ENCODE measurements at regions not wholly inside any gene's neighbourhood (a gene's known extent, or its start where the extent isn't known, plus 50 kb on each side); places are given as distances from the start of the nearest gene placed in this dataset.

- TF ChIP-seq POLR2AphosphoS5 (IDR thresholded peaks at IDR 0.05) (no peak), POLR2A (IDR thresholded peaks at IDR 0.05) (no peak)
- TF ChIP-seq, protein P1, sequence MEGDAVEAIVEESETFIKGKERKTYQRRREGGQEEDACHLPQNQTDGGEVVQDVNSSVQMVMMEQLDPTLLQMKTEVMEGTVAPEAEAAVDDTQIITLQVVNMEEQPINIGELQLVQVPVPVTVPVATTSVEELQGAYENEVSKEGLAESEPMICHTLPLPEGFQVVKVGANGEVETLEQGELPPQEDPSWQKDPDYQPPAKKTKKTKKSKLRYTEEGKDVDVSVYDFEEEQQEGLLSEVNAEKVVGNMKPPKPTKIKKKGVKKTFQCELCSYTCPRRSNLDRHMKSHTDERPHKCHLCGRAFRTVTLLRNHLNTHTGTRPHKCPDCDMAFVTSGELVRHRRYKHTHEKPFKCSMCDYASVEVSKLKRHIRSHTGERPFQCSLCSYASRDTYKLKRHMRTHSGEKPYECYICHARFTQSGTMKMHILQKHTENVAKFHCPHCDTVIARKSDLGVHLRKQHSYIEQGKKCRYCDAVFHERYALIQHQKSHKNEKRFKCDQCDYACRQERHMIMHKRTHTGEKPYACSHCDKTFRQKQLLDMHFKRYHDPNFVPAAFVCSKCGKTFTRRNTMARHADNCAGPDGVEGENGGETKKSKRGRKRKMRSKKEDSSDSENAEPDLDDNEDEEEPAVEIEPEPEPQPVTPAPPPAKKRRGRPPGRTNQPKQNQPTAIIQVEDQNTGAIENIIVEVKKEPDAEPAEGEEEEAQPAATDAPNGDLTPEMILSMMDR (IDR thresholded peaks at IDR 0.05 in 8 of 11, conservative IDR thresholded peaks at IDR 0.05 in 3 of 11) = no peak
Observed at GRCh38 chr10:108631332-108631731, 1292.0 kb downstream of the XPNPEP1 start.

Measured in spleen (tissue), 7 donors.